GM10266 (cell line): ENCODE measurements at regions not wholly inside any gene's neighbourhood (a gene's known extent, or its start where the extent isn't known, plus 50 kb on each side); places are given as distances from the start of the nearest gene placed in this dataset.

Experiments used
- DNase-seq: peaks from one replicate; pipeline ENCODE4 v3.0.0; 2012; ENCODE audit errors: extremely low spot score
- TF ChIP-seq, protein P1 (sequence below): IDR thresholded peaks from 2 replicates; pipeline ENCODE4 v1.5.1; 2012; ENCODE audit warnings: mild to moderate bottlenecking, low read depth; ENCODE audit not compliant: control insufficient read depth, insufficient read depth; ENCODE audit errors: missing control alignments

DNA sequence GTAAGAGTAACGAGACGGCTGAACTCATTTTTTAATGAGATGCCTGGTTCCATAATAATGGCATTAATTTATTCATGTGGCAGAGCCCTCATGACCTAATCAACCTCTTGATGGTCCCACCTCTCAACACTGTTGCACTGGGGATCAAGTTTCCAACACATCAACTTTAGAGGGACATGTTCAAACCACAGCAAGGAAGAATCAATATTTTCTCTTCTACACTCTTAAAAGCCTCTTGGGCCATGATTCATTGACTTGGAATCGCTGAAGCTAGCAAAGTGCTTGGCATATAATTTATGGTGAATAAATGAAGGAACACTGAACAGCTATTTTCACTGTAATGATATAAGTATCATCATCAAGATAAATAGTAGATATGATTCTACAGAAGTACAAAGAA lies 333.0 kb downstream of the TNS1 start:
- DNase-seq: no peak
- TF ChIP-seq, protein P1, sequence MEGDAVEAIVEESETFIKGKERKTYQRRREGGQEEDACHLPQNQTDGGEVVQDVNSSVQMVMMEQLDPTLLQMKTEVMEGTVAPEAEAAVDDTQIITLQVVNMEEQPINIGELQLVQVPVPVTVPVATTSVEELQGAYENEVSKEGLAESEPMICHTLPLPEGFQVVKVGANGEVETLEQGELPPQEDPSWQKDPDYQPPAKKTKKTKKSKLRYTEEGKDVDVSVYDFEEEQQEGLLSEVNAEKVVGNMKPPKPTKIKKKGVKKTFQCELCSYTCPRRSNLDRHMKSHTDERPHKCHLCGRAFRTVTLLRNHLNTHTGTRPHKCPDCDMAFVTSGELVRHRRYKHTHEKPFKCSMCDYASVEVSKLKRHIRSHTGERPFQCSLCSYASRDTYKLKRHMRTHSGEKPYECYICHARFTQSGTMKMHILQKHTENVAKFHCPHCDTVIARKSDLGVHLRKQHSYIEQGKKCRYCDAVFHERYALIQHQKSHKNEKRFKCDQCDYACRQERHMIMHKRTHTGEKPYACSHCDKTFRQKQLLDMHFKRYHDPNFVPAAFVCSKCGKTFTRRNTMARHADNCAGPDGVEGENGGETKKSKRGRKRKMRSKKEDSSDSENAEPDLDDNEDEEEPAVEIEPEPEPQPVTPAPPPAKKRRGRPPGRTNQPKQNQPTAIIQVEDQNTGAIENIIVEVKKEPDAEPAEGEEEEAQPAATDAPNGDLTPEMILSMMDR: no peak

DNA sequence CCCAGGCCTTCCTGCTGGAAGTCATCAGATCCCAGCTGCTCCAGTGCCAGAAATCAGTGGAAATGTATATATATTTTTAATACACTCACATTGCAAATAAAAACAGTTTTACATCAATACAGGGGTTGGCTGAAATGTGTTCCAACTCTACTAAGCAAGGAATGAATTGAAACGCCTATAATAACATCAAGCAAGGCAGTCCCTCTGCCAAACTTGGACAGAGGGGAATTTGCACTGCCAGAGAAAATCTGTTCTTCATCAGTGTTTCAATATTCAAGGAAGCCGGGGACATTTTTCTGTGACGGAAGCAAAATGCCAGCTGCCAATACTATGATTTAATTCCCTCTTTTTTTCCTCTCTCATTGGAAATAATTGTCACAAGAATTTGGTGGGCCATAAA lies 335.3 kb downstream of the TNS1 start:
- no peak for DNase-seq
- TF ChIP-seq, protein P1: no peak

DNA sequence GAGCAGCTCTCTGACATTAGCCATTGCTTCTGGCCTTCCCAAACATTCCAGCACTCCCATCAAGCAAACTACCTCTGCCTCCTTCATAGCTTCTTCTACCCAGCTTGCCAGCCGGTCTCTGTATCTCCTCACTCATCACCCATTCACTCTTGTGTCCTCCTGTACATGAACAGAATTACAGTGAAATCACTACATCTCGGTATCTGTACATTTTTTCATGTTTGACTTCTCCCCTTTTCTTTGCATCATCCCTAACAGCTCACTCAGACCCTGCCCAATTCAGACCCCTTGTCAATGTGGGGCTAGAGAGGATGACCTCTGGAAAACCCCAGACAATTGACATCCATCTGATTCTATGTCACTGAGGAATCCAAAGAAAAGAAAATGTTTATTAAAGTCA lies 335.8 kb downstream of the TNS1 start:
- TF ChIP-seq, protein P1: no peak

DNA sequence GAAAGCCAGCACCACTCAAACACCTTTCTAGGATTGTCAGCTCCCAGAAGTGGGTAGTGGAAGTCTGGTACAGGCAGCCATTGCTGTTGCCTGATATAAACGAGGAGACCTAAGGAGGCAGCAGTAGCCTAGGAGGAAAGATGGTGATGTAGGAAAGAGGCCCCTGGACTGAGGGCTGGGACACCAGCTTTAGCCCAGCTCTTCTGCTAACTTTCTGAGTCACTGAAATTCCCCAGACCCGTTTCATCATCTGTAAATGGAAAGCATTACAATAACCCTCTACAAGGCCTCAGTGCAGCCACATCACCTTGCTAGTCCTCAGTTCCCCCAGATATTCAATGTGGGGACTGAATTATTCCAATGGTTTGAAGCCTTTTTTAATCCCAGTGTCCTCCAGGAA lies 336.5 kb downstream of the TNS1 start:
- TF ChIP-seq, protein P1: no peak
- peak; percentile 10 for DNase-seq

More for the DNA sequence above, 335.8 kb downstream of the TNS1 start:
- no peak for DNase-seq

DNA sequence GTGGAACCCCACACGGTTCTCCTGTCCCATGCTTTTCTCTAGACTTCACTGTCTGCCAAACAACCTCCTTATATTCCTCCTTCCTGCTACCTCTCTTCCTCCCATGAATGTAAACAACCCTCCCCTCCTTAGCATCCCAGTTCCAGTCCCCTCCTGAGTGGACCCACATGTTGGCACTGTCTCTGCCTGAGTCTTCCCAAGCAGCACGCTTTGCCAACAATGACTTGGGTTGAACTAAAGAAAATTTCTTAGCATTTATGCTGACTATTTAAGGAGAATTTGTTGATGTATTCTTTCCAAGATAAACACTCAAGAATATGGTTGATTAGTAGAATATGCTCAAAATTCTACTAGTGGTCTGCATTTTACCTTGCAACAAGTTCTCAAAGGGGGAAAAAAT lies 338.0 kb downstream of the TNS1 start:
- DNase-seq: no peak
- TF ChIP-seq, protein P1: no peak

DNA sequence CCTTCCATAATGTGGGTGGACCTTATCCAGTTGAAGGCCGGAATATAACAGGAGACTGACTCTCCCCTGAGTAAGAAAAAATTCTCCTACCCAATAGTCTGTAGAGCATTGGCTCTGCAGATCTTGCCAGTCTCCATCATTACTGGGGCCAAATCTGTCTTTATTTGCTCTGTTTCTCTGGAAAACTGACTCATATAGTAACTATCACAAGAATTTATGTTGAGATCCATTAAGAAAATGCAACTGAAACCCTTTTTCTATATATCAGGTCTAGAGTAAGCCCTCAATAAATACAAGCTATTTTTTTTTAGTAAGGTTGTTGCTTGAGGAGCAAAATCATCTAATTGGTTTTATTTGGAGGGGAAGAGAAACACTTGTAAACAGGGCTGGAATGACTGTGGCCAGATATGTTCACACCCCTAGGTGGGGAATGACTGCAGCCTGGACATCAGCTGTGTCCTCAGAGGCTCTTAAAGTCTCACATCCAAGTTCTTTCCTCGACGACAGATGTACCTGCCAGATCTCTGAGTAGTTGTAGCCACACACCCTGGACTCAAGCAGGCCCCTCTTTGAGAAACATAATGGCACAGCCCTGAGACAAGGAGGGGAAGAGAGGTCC lies 339.7 kb downstream of the TNS1 start:
- TF ChIP-seq, protein P1: no peak
- DNase-seq: no peak

DNA sequence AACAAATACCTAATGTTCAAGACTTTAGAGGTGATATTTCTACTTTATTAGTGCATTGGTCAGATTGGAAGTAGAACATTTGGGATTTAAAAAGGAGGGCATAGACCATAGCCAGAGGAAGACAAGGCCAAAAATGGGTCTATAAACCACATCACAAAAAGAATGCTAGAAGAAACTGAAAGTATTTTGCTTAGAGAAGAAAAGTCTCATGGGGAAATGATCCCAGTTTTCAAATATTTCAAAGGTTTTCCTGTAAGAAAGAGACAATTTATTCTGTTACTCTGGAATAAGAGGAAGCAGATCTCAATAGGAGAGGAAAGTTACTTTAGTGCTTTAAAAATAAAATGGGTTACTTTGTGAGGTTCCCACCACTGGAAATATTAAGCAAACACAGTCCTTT lies 341.4 kb downstream of the TNS1 start:
- no peak for DNase-seq
- TF ChIP-seq, protein P1: no peak
